ENCODE measurements at regions not wholly inside any gene's neighbourhood (a gene's known extent, or its start where the extent isn't known, plus 50 kb on each side); places are given as distances from the start of the nearest gene placed in this dataset.

DNA sequence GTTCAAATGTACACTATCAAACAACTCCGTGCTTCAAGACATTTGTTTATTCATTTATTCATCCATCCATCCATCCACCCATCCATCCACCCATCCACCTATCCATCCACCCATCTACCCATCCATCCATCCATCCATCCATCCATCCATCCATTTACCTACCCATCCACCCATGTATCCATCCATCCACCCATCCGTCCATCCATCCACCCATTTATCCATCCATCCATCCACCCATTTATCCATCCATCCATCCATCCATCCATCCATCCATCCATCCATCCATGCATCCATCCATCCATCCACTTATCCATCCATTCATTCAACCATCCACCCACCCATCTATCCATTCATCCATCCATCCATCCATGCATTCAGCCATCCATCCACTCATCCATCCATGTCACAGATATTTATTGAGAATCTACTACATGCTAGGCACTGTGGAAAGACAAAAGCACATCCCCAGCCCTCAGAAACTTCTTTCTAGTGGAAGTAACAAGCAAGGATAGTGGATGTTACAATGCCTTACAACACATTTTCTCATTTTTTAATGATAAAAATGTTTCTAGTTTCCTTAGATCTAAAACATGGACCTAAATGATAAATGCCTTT is 237.6 kb downstream of the ZNF536 start:
- H3K9me3 ChIP-seq (ENCODE audit: low read depth, low read length): no peaks in the 10 kb centered on the region
- no peak overlapping the region for H2AFZ ChIP-seq (ENCODE audit: low read length)
- H3K79me2 ChIP-seq (ENCODE audit: insufficient read depth, low read length): no peaks in the 10 kb centered on the region
- no peaks in the 10 kb centered on the region for H3K4me1 ChIP-seq (ENCODE audit: insufficient read depth, low read length)
- no peaks in the 10 kb centered on the region for H3K27me3 ChIP-seq (ENCODE audit: insufficient read depth, low read length)
- TF ChIP-seq, protein P1, sequence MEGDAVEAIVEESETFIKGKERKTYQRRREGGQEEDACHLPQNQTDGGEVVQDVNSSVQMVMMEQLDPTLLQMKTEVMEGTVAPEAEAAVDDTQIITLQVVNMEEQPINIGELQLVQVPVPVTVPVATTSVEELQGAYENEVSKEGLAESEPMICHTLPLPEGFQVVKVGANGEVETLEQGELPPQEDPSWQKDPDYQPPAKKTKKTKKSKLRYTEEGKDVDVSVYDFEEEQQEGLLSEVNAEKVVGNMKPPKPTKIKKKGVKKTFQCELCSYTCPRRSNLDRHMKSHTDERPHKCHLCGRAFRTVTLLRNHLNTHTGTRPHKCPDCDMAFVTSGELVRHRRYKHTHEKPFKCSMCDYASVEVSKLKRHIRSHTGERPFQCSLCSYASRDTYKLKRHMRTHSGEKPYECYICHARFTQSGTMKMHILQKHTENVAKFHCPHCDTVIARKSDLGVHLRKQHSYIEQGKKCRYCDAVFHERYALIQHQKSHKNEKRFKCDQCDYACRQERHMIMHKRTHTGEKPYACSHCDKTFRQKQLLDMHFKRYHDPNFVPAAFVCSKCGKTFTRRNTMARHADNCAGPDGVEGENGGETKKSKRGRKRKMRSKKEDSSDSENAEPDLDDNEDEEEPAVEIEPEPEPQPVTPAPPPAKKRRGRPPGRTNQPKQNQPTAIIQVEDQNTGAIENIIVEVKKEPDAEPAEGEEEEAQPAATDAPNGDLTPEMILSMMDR (IDR thresholded peaks at IDR 0.05; ENCODE audit: extremely low read depth, low read depth, low read length): no peak
- H4K20me1 ChIP-seq (ENCODE audit: insufficient read depth, low read length): no peaks in the 10 kb centered on the region
- H3K27ac ChIP-seq (ENCODE audit: low read depth, low read length): no peak overlapping the region
- H3K4me3 ChIP-seq (ENCODE audit: insufficient read depth, low read length): no peak overlapping the region
- DNase-seq (ENCODE audit: insufficient read length, low spot score, missing footprints): no peak
- H3K36me3 ChIP-seq (ENCODE audit: insufficient read depth, low read length): no peaks in the 10 kb centered on the region
- no peak overlapping the region for H3K4me2 ChIP-seq (ENCODE audit: insufficient read depth, low read length)

GRCh38 chr19:30608471-30608870 is 236.3 kb downstream of the ZNF536 start:
- TF ChIP-seq, protein P1 (IDR thresholded peaks at IDR 0.05; ENCODE audit: extremely low read depth, low read depth, low read length): no peak
- H3K79me2 ChIP-seq (ENCODE audit: insufficient read depth, low read length): no peaks in the 10 kb centered on the region
- H3K27me3 ChIP-seq (ENCODE audit: insufficient read depth, low read length): no peaks in the 10 kb centered on the region
- H3K4me2 ChIP-seq (ENCODE audit: insufficient read depth, low read length): no peak overlapping the region
- H4K20me1 ChIP-seq (ENCODE audit: insufficient read depth, low read length): no peaks in the 10 kb centered on the region
- no peak for DNase-seq (ENCODE audit: insufficient read length, low spot score, missing footprints)
- no peaks in the 10 kb centered on the region for H3K4me1 ChIP-seq (ENCODE audit: insufficient read depth, low read length)
- H3K4me3 ChIP-seq (ENCODE audit: insufficient read depth, low read length): no peak overlapping the region
- no peak overlapping the region for H3K27ac ChIP-seq (ENCODE audit: low read depth, low read length)
- H2AFZ ChIP-seq (ENCODE audit: low read length): no peak overlapping the region
- H3K36me3 ChIP-seq (ENCODE audit: insufficient read depth, low read length): no peaks in the 10 kb centered on the region
- H3K9me3 ChIP-seq (ENCODE audit: low read depth, low read length): no peaks in the 10 kb centered on the region
